Trophoblast cell (in vitro differentiated cells and primary cell): ENCODE measurements at regions not wholly inside any gene's neighbourhood (a gene's known extent, or its start where the extent isn't known, plus 50 kb on each side); places are given as distances from the start of the nearest gene placed in this dataset.

Experiments used
- DNase-seq, 2 donors: peaks; one replicate each; pipeline ENCODE4 v3.0.0-alpha.2; 2016
- H2AFZ ChIP-seq: 2 replicates; pipeline ENCODE4 v1.6.1; 2013; ENCODE audit warnings: low read length, moderate library complexity, mild to moderate bottlenecking; ENCODE audit not compliant: insufficient read depth, poor library complexity
- H2AK5ac ChIP-seq: 2 replicates; pipeline ENCODE4 v1.6.1; 2013; ENCODE audit warnings: mild to moderate bottlenecking, low read length
- H2BK120ac ChIP-seq: 2 replicates; pipeline ENCODE4 v1.6.1; 2013; ENCODE audit warnings: low read length, mild to moderate bottlenecking, moderate library complexity; ENCODE audit not compliant: insufficient read depth, poor library complexity
- H2BK12ac ChIP-seq: 2 replicates; pipeline ENCODE4 v1.6.1; 2013; ENCODE audit warnings: mild to moderate bottlenecking, low read length, moderate library complexity
- H2BK5ac ChIP-seq: 2 replicates; pipeline ENCODE4 v1.6.1; 2013; ENCODE audit warnings: low read length, low read depth, moderate library complexity, mild to moderate bottlenecking; ENCODE audit not compliant: poor library complexity
- H3K14ac ChIP-seq: 2 replicates; pipeline ENCODE4 v1.6.1; 2013; ENCODE audit warnings: mild to moderate bottlenecking, low read length
- H3K18ac ChIP-seq: 2 replicates; pipeline ENCODE4 v1.6.1; 2013; ENCODE audit warnings: mild to moderate bottlenecking, low read length
- H3K23ac ChIP-seq: 2 replicates; pipeline ENCODE4 v1.6.1; 2013; ENCODE audit warnings: low read length
- H3K27ac ChIP-seq: 2 replicates; pipeline ENCODE4 v1.5.1; 2013; ENCODE audit warnings: low read depth, mild to moderate bottlenecking, inconsistent platforms, low read length, moderate library complexity
- H3K27me3 ChIP-seq: 2 replicates; pipeline ENCODE4 v1.6.1; 2013; ENCODE audit warnings: inconsistent platforms, mild to moderate bottlenecking, low read length, moderate library complexity; ENCODE audit not compliant: insufficient read depth
- H3K36me3 ChIP-seq, 2 experiments: 1 replicate in 1 of 2; 2 replicates in 1 of 2; pipeline ENCODE4 v1.6.1; 2013; ENCODE audit warnings: low read length in 2 of 2, mild to moderate bottlenecking in 2 of 2, moderate library complexity in 1 of 2; ENCODE audit not compliant: insufficient read depth in 2 of 2, control insufficient read depth in 1 of 2
- H3K4ac ChIP-seq: 2 replicates; pipeline ENCODE4 v1.6.1; 2013; ENCODE audit warnings: low read depth, mild to moderate bottlenecking, low read length, moderate library complexity
- H3K4me1 ChIP-seq, 2 experiments: 1 replicate in 1 of 2; 2 replicates in 1 of 2; pipeline ENCODE4 v1.6.1; 2013; ENCODE audit warnings: low read length in 2 of 2, mild to moderate bottlenecking in 2 of 2, moderate library complexity in 1 of 2; ENCODE audit not compliant: insufficient read depth in 2 of 2, control insufficient read depth in 1 of 2
- H3K4me2 ChIP-seq: 2 replicates; pipeline ENCODE4 v1.6.1; 2013; ENCODE audit warnings: inconsistent platforms, mild to moderate bottlenecking, low read length, moderate library complexity
- H3K4me3 ChIP-seq: 2 replicates; pipeline ENCODE4 v1.5.1; 2013; ENCODE audit warnings: mild to moderate bottlenecking, low read depth, low read length, inconsistent platforms
- H3K79me1 ChIP-seq: one replicate; pipeline ENCODE4 v1.6.1; 2013; ENCODE audit warnings: low read length
- H3K79me2 ChIP-seq: 2 replicates; pipeline ENCODE4 v1.6.1; 2013; ENCODE audit warnings: low read length, mild to moderate bottlenecking; ENCODE audit not compliant: control insufficient read depth, insufficient read depth, poor library complexity
- H3K9ac ChIP-seq: 2 replicates; pipeline ENCODE4 v1.6.1; 2013; ENCODE audit warnings: mild to moderate bottlenecking, low read length
- H3K9me3 ChIP-seq: 2 replicates; pipeline ENCODE4 v1.6.1; 2013; ENCODE audit warnings: low read depth, mild to moderate bottlenecking, control low read depth, inconsistent platforms, low read length; ENCODE audit not compliant: insufficient read depth
- H4K12ac ChIP-seq: 2 replicates; pipeline ENCODE4 v1.6.1; 2013; ENCODE audit warnings: low read depth, mild to moderate bottlenecking, low read length, moderate library complexity
- H4K8ac ChIP-seq: 2 replicates; pipeline ENCODE4 v1.6.1; 2013; ENCODE audit warnings: low read depth, mild to moderate bottlenecking, low read length, moderate library complexity
- H4K91ac ChIP-seq: one replicate; pipeline ENCODE4 v1.6.1; 2013; ENCODE audit warnings: low read depth, mild to moderate bottlenecking, low read length, moderate library complexity
- WGBS: extraction: QIAGEN DNeasy Blood & Tissue Kit; methylation state at CpG from one replicate; pipeline ENCODE4 v1.1.7; 2013; ENCODE audit warnings: missing lambda C conversion rate; ENCODE audit not compliant: insufficient read length, insufficient coverage; ENCODE audit errors: extremely low coverage; 5-methylcytosine and 5-hydroxymethylcytosine counted together

- H2BK12ac ChIP-seq = no peak overlapping the region
- no peaks in the 10 kb centered on the region for H3K79me1 ChIP-seq
- H3K14ac ChIP-seq = no peak overlapping the region
- H3K18ac ChIP-seq = no peak overlapping the region
- no peaks in the 10 kb centered on the region for H3K27me3 ChIP-seq
- H3K9me3 ChIP-seq = no peaks in the 10 kb centered on the region
- H4K8ac ChIP-seq = no peak overlapping the region
- H2BK5ac ChIP-seq = no peak overlapping the region
- H3K4me2 ChIP-seq = no peak overlapping the region
- no peaks in the 10 kb centered on the region for H3K4me1 ChIP-seq
- H3K9ac ChIP-seq = no peak overlapping the region
- no peak for DNase-seq
- no peak overlapping the region for H4K91ac ChIP-seq
- H2AFZ ChIP-seq = no peak overlapping the region
- H3K4me3 ChIP-seq = no peak overlapping the region
- no CpG with 5 or more reads among the region's 4 CpGs for WGBS
- H3K23ac ChIP-seq = no peak overlapping the region
- H3K4ac ChIP-seq = no peak overlapping the region
- no peak overlapping the region for H4K12ac ChIP-seq
- H3K79me2 ChIP-seq = no peaks in the 10 kb centered on the region
- H2AK5ac ChIP-seq = no peak overlapping the region
- H3K36me3 ChIP-seq = no peaks in the 10 kb centered on the region
- no peak overlapping the region for H3K27ac ChIP-seq
- H2BK120ac ChIP-seq = no peak overlapping the region
These were observed 580.1 kb upstream of the BTBD3 start for GRCh38 chr20:11337361-11338130.

GRCh38 chr20:11338496-11339306, 579.0 kb upstream of the BTBD3 start:
- no peak overlapping the region for H4K12ac ChIP-seq
- no peak overlapping the region for H2AFZ ChIP-seq
- no peak overlapping the region for H4K8ac ChIP-seq
- DNase-seq = no peak
- WGBS = no CpG with 5 or more reads among the region's 2 CpGs
- H3K36me3 ChIP-seq = no peaks in the 10 kb centered on the region
- H4K91ac ChIP-seq = no peak overlapping the region
- no peak overlapping the region for H3K9ac ChIP-seq
- no peak overlapping the region for H3K14ac ChIP-seq
- H3K4me3 ChIP-seq = no peak overlapping the region
- no peak overlapping the region for H2BK5ac ChIP-seq
- no peak overlapping the region for H2AK5ac ChIP-seq
- H3K9me3 ChIP-seq = no peaks in the 10 kb centered on the region
- H3K27ac ChIP-seq = no peak overlapping the region
- no peaks in the 10 kb centered on the region for H3K79me1 ChIP-seq
- H3K27me3 ChIP-seq = no peaks in the 10 kb centered on the region
- no peaks in the 10 kb centered on the region for H3K79me2 ChIP-seq
- no peak overlapping the region for H3K4me2 ChIP-seq
- H2BK12ac ChIP-seq = no peak overlapping the region
- H3K4ac ChIP-seq = no peak overlapping the region
- H2BK120ac ChIP-seq = no peak overlapping the region
- H3K23ac ChIP-seq = no peak overlapping the region
- H3K4me1 ChIP-seq = no peaks in the 10 kb centered on the region
- H3K18ac ChIP-seq = no peak overlapping the region

GRCh38 chr20:11344939-11345338, 572.8 kb upstream of the BTBD3 start:
- Histone ChIP-seq H2BK12ac (no peak overlapping the region), H2BK5ac (no peak overlapping the region), H3K9ac (no peak overlapping the region), H3K4me1 (no peaks in the 10 kb centered on the region), H3K27me3 (no peaks in the 10 kb centered on the region), H2AFZ (no peak overlapping the region), H3K4me2 (no peak overlapping the region), H3K27ac (no peak overlapping the region), H3K79me1 (no peaks in the 10 kb centered on the region), H3K18ac (no peak overlapping the region), H3K14ac (no peak overlapping the region), H3K4me3 (no peak overlapping the region), H3K36me3 (no peaks in the 10 kb centered on the region), H2BK120ac (no peak overlapping the region), H3K79me2 (no peaks in the 10 kb centered on the region), H4K91ac (no peak overlapping the region), H3K4ac (no peak overlapping the region), H2AK5ac (no peak overlapping the region), H3K23ac (no peak overlapping the region), H3K9me3 (no peaks in the 10 kb centered on the region), H4K8ac (no peak overlapping the region), H4K12ac (no peak overlapping the region)
- DNase-seq = no peak

- no peak overlapping the region for H3K23ac ChIP-seq
- no CpG with 5 or more reads among the region's 4 CpGs for WGBS
- no peaks in the 10 kb centered on the region for H3K36me3 ChIP-seq
- no peak overlapping the region for H3K4ac ChIP-seq
- H3K79me2 ChIP-seq = no peaks in the 10 kb centered on the region
- no peaks in the 10 kb centered on the region for H3K4me1 ChIP-seq
- H3K9ac ChIP-seq = no peak overlapping the region
- no peak for DNase-seq
- H3K4me3 ChIP-seq = no peak overlapping the region
- no peak overlapping the region for H3K14ac ChIP-seq
- H2BK5ac ChIP-seq = no peak overlapping the region
- H3K18ac ChIP-seq = no peak overlapping the region
- no peak overlapping the region for H2BK120ac ChIP-seq
- no peak overlapping the region for H3K4me2 ChIP-seq
- H3K79me1 ChIP-seq = no peaks in the 10 kb centered on the region
- H3K27ac ChIP-seq = no peak overlapping the region
- H4K12ac ChIP-seq = no peak overlapping the region
- H3K27me3 ChIP-seq = no peaks in the 10 kb centered on the region
- no peak overlapping the region for H2AFZ ChIP-seq
- H2AK5ac ChIP-seq = no peak overlapping the region
- no peak overlapping the region for H4K91ac ChIP-seq
- no peak overlapping the region for H4K8ac ChIP-seq
- H2BK12ac ChIP-seq = no peak overlapping the region
- no peaks in the 10 kb centered on the region for H3K9me3 ChIP-seq
These were observed 570.0 kb upstream of the BTBD3 start for GRCh38 chr20:11347738-11348137.
